Left cardiac atrium (tissue), 4 donors: ENCODE measurements at regions not wholly inside any gene's neighbourhood (a gene's known extent, or its start where the extent isn't known, plus 50 kb on each side); places are given as distances from the start of the nearest gene placed in this dataset.

ENCODE experiments used
- ATAC-seq, 2 donors: fragments of 200-7000 bp; cut with Tn5 transposase; one replicate each; pipeline ENCODE4 v1.9.1; 2020; ENCODE audit warnings: mild to moderate bottlenecking in 2 of 2, moderate library complexity in 2 of 2
- DNase-seq: peaks from one replicate; pipeline ENCODE4 v3.0.0-alpha.2; 2020
- intact Hi-C, 2 donors: fragments of 100-400 bp; cut with DNase I; formaldehyde crosslinking; loops; one replicate each; pipeline versions ENCODE4 v1.14.1 to v1.15.1; 2022 to 2023
- donor health status: DM: no; HTN: yes; CAD: no.
- donor health status: DM: no; HTN: yes; CAD: no; lungs with severe emphysema.
- donor health status: DM: yes; HTN: yes; CAD: no.
- donor health status: Dilated cardiomyopathy.

DNA sequence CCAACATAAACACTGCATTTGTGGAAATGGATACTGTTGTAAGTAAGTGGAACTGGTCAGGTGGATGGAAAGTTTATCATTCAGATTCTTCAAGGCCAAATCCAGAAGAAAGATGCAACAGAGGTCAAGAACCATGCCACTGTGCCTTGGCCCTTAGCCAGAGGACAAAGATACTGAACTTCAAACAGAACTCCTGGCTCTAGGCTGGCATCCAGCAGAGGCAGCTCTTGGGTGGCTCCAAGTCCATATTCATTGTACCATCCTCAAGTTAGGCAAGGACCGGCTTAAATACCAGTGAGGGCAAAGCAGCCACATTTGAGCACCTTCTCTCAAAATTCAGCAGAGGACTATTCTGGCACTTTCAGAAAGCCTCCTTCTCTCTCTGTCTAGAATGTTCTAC, 53.2 kb downstream of the DNAAF9 start:
- intact Hi-C loops = no loop called here
- DNase-seq (no peak), ATAC-seq (peak in 1 of 2 donors; percentile 24)

DNA sequence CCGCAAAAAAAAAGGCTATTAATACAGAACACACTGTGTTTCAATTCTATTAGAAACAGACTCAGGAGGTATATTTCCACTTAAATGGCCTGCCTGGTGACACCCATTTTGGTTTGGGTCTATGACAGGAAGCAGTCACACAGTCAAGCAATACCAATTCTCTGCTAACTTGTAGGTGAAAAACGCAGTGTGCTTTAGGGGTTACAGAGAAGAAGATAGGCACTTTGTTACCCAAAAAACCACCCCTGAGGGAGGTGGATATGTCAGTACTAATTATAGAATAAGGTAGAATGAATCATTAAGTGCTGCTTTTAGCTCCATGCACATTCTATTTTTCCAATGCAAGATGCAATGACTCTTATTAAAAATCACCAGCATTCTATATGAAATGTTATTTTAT, 53.8 kb downstream of the DNAAF9 start:
- intact Hi-C loops = no loop called here
- ATAC-seq (no peak), DNase-seq (no peak)

DNA sequence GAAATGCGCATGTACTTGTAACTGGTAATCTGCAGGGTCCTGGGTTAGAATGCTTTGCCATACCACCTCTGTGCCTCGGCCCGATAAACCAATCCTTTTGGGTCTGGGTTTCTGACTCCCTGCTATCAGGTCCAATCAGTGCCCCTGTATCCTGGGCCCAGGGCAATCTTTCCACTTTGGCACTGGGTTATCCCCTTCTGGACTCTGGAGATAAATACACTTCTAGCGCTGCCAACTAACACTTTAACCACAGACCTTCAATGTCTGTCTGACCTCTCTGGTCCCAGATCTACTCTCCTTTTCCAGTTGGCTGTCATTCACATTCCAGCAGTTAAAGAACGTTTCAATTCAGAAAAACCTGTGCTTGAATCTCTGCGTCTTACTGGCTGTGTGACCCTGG, 55.3 kb downstream of the DNAAF9 start:
- DNase-seq = no peak
- peak; percentile 34 to 54 for ATAC-seq

DNA sequence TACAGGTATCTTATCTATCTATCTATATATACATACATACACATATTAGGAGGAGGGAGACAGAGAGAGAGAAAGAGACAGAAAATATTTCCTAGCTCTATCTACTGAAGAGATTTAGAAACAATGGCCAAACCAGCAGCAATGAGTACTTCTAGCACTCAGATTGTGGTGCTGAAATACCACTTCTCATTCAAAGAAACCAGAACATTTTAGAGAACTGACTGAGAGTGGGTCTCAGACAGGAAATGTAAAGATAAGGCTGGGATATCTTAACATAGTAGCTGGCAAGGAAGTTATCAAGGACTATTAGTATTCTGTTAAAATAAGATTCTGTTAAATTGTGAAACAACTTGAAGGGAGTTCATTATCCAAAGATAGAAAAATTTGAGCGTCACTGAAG, 57.0 kb downstream of the DNAAF9 start:
- ATAC-seq (no peak), DNase-seq (no peak)
- intact Hi-C loops = no loop called here

More for the DNA sequence above, 55.3 kb downstream of the DNAAF9 start:
- intact Hi-C loops = no loop called here

DNA sequence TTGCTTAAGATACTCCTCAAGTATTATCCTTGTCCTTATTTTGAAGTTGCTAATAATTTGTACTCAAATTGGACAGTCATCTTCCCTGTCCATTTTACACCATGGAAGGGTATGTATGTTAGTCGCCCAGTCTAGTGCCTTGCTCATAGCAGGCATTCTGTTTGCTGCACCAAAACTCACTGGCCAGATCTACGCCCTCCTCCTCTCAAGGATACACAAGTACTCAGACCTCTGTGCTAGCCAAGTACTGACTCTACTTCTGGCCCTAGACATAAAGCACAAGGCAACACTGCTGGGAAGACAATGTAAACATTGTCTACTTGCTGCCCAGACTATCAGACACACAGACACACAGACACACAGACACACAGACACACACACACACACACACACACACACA, 57.7 kb downstream of the DNAAF9 start:
- DNase-seq = no peak
- ATAC-seq = no peak
- intact Hi-C loops = no loop called here

DNA sequence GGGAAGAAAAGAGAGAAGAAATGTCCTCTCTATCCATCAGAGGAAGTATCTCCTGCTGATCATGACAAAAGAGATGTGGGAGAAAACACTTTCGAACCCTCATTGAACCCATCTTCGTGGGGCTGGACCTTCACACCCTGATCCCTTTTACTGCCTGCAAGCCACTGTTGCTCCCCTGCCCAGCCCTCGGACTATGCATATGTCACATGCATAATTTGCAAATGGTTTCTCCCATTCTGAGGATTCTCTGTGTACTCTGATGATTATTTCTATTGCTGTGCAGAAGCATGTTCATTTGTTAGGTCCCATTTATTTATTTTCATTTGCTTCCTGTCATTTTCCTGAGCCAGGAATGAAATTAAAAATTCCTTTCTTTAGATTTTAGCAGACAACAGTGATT, 64.7 kb downstream of the DNAAF9 start:
- intact Hi-C loops = no loop called here
- DNase-seq (no peak), ATAC-seq (no peak)

DNA sequence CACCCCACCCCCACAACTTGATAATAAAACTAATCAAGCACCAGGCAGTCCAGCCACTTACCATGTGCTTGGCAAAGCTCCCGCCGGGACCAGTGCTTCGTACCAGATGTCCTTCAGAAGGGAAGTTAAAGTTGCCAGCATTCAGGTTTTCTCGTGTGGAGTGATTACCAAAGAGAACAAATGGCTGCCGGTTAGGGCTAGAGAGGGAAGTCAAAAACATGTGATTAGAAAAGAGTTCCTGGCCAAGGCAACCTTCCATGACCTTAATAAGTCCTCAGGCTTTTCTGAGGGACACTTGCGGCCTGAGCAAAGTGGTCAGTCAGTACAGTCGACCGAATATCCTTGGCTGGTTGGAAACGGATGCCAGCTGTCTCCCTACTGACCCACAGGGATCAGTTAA, 67.0 kb downstream of the DNAAF9 start:
- DNase-seq = peak; percentile 84
- intact Hi-C loops = no loop called here

DNA sequence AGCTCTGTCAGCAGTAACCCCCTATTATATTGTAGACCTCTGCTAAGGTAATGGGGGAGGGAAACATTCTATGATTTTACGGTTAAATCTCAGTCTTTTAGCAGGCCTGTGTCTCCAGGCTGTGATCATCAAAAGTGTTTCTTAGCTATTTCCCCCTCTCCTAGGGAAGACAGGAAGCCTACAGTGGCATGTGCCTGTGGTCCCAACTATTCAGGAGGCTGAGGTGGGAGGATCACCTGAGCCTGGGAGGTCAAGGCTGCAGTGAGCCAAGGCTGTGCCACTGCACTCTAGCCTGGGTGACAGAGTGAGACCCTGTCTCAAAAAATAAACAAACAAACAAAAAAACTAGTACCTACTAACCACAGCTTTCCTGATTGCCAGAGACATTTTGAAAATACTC, 67.9 kb downstream of the DNAAF9 start:
- intact Hi-C loops = no loop called here
- no peak for DNase-seq
- no peak for ATAC-seq

More for the DNA sequence above, 67.0 kb downstream of the DNAAF9 start:
- ATAC-seq = peak; percentile 90 to 91

DNA sequence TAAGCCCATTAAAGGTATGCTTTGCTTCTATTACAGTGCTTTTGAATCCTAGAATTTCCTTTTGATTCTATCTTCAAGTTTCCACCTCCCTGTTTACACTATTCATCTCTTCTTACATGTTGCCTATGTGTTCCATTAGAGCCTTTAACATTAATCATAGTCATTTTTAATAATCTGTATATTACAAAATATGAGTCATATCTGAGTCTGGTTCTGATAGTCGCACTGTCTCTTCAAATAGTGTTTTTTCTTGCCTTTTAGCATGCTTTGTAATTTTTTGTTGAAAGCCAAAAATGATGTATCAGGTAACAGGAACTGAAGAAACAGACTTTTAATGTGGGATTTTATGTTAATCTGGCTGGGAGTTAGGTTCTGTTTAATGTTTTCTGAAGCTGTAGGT, 68.4 kb downstream of the DNAAF9 start:
- DNase-seq = no peak
- intact Hi-C loops = no loop called here
- no peak for ATAC-seq

DNA sequence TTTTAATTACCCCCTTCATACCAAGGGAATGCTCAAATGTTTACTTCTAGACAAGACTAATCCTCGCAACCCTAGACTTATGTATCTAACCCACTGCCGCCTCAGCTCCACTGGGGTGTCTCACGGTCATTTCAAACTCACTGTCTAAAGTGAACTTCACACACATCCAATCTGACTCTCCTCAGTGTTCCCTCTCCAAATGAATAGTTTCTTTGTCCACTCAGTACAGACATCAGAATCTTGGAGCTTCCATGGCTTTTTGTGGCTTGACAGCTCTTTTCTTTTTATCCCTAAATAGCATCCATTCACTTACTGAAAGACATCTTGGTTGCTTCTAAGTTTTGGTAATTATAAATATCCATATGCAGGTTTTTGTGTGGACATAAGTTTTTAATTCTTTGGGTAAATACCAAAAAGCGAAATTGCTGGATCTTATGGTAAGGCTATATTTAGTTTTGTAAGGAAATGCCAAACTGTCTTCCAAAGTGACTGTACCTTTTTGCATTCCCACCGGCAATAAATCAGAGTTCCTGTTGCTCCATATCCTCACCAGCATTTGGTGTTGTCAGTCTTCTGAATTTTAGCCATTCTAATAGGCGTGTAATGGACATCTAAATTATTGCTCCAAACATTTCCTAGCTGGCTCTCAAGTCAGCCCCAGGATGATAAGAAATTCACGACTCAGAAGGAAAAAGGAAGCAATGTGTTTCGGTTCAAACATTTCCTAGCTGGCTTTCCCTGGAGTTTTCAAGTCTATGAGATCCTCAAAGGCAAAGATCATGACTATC, 73.1 kb downstream of the DNAAF9 start:
- no peak for ATAC-seq
- DNase-seq = no peak

DNA sequence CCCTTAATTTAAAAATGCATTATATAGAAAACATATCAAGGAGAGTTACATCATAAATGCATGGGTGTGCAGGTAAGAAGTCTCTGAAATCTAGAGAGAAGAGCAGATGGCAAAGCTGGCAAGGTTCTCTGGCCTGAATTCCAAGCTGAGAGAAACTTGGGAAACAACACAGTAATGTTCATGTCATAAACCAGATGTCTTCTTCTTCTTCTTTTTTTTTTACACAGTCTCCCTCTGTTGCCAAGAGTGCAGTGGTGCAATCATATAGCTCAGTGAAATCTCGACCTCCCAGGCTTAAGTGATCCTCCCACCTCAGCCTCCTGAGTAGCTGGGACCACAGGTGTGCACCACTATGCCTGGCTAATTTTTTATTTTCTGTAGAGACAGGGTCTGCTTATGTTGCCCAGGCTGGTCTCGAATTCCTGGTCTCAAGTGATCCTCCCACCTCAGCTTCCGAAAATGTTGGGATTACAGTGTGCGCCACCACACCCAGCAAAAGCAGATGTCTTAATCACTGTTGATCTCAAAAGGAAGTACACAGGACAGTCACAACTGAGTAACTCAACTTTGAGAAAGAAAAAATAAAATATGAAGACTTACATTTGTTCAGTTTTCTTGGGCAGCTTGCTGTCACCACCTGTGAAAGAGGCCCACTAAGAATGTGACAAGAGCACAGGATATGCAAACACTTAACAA, 77.3 kb downstream of the DNAAF9 start:
- intact Hi-C loops = no loop called here
- DNase-seq (no peak), ATAC-seq (peak in 1 of 2 donors; percentile 23)

More for the DNA sequence above, 73.1 kb downstream of the DNAAF9 start:
- intact Hi-C loops = no loop called here

DNA sequence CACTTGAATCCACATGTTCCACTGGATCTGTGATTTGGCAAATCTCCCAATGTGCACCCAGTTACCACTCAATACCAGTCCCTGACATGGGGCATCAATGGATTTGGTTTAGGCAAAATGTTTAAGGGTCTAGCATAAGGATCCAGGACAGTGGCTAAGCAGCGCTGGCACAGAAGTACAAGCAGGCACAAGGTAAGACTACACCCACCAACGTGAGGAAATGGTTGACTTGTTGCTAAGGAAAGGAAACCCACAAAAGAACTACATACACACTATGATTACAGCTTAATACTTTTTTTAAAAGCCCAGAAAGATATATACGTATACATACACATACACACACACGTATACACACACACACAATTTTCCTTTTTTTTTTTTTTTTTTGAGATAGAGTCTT, 79.0 kb downstream of the DNAAF9 start:
- no peak for DNase-seq
- intact Hi-C loops = no loop called here

DNA sequence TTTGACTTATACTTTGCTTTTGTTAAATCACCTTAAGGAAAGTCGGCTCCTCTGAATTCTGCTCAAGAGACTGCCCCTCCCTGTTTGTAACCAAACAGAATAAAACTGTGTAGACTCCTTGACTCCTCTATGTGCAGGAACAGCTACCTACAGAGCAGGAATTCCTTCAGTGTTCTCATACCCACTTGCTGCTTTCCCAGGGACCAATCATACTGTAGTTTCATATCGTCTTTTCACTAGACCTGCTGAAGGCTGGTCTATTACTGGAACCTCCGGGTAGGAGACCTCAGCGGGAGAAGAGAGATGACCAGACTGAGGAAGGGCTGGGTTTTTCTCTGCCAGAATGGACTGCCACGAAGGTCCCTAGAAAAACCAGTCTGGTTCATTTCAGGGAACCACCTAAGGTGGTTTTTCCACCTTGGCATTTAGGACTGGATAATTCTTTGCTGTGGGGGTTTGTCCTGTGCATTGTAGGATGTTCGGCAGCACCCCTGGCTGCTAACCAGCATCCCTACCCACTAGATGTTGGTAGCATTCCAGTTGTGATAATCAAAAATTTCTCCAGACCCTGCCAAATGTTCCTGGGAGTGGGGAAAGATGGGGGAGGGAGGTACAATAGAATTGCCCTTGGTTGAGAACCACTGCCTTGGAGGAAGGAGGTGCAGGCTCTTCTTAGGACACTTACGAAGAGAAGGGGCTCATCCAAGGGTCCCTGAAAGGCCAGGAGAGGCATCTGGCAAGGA, 80.5 kb downstream of the DNAAF9 start:
- peak; percentile 56 to 60 for ATAC-seq
- intact Hi-C loops = no loop called here
- no peak for DNase-seq

More for the DNA sequence above, 79.0 kb downstream of the DNAAF9 start:
- no peak for ATAC-seq

DNA sequence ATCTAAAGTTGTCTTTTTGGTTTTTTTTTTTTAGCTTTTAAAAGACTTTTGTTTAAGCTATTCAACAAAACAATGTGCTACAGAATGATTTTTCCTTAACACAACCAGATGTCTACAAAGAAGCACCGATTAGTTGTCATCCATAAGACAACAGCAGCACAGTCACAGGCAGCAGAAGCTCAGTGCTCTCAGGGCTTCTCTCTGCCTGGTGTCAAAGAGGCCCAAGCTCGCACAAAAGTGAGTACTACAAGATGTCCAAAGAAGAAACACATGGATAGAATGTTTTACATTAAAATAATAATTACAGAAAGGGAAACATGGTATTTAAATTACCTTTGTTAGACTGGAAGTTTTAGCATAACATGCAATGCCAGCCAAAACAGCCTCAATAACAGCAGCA, 81.6 kb downstream of the DNAAF9 start:
- intact Hi-C loops = no loop called here
- DNase-seq (no peak), ATAC-seq (no peak)

DNA sequence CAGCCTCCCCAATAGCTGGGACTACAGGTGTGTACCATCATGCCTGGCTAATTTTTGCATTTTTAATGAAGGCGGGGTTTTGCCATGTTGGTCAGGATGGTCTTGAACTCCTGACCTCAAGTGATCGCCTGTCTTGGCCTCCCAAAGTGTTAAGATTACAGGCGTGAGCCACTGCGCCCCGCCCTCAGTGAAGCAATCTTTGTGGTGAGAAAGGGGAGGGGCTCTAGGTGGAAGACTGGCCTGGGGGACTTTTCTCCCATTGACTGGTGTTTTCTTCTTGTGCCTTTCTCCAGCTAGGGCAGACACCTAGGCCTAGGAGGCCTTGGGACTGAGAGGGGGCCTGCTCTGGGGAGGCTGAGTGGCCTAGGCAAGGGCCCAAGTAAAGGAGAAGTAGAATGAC, 84.1 kb downstream of the DNAAF9 start:
- DNase-seq (no peak), ATAC-seq (peak in 1 of 2 donors; percentile 17)
- intact Hi-C loops = no loop called here

DNA sequence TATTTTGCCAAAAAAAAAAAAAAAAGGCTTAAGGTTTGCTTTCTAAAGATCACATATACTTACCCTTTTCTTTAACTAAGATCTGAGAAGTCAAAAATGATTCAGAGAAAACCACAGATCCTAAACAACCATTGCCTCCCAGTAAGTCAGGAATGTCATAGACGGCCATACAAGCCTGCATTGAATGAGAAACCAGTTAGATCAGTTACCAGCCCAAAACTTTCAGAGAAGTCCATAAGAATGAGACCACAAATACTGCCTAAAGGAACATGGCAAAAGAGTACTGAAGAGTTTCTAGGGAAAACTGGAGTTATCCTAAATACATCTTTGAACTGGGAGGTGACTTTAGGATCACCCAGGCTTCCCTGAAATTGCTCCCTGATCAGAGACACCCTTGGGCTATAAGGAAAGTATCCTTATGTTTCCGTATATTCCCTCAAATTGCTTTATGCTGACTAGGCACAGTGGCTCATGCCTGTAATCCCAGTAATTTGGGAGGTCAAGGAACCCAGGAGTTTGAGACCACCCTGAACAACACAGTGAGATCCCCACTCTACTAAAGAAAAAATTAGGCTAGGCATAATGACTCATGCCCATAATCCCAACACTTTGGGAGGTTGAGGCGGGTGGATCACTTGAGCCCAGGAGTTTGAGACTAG, 79.4 kb upstream of the SLC4A11 start:
- intact Hi-C loops = loop anchor here in 1 of 2 donors (5.0 to 10.0 kb wide), 2 partner anchors 96 to 264 kb away; no protein-coding TSS in a partner anchor
- ATAC-seq (no peak), DNase-seq (no peak)

DNA sequence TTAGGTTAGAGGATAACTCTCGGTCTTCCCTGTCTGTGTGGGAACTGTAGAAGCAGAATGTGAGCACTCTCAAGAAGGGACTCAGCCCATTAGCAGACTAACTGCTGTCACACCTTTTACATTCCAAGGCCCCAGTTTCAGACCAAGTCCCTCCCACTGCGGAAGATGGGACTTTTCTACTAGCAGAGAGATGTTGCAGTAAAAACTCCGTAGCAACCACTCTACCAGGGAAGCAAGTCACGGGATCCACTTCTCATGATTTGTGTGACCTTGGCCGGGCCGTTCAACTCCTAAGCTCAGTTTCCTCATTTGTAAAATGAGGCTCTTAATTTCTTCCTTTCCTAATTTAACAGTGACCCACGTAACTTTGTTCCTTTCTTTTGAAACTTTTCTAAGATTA, 77.1 kb upstream of the SLC4A11 start:
- ATAC-seq (no peak), DNase-seq (peak; percentile 24)
- intact Hi-C loops = loop anchor here in 1 of 2 donors (5.0 to 10.0 kb wide), 2 partner anchors 94 to 261 kb away; no protein-coding TSS in a partner anchor

DNA sequence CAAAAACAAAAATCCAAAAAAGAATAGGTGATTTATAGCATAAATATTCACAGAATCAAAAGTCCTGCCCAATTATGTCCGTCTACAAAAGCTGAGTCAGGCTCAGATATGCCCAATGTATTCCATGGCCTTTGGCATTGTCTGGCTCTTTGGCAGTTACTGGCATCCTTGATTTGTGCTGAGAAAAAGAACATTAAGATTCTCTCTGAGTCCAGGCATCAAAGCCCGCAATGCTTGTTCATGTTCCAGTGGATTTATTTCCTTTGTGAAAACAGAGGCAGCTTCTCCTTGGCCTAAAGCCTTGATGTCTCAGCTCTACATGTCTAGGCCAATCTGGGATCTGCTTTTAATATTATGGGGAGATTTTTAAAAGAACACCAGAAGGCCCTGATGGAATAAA, 76.1 kb upstream of the SLC4A11 start:
- DNase-seq (no peak), ATAC-seq (peak in 1 of 2 donors; percentile 13)
- intact Hi-C loops = loop anchor here in 1 of 2 donors (5.0 to 10.0 kb wide), 2 partner anchors 93 to 260 kb away; no protein-coding TSS in a partner anchor

DNA sequence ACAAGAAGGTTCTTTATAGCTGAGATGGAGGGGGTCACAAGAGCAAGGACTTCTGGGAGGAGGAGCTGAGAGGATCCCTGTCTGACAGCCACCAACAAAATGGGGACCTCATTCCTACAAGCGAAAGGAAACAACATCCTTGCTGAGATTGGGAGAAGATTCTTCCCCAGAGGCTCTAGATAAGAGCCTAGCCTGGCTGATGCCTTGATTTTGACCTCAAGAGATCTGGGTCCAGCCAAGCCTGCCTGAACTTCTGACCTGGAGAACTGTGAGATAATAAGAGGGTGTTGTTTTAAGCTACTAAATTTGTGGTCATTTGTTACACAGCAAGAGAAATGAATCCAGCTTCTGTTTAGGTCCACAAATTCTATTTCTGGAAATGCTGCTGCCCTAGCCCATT, 75.4 kb upstream of the SLC4A11 start:
- no peak for DNase-seq
- intact Hi-C loops = loop anchor here in 1 of 2 donors (10.0 kb wide), 1 partner anchor 260 kb away; no protein-coding TSS in a partner anchor
- no peak for ATAC-seq
